ENCODE measurements at regions not wholly inside any gene's neighbourhood (a gene's known extent, or its start where the extent isn't known, plus 50 kb on each side); places are given as distances from the start of the nearest gene placed in this dataset.

GRCh38 chr5:38780945-38781344, 64.9 kb upstream of the OSMR start:
- TF ChIP-seq CTCF (IDR thresholded peaks at IDR 0.05) (peak in 1 of 3 donors; percentile 29), POLR2A (IDR thresholded peaks at IDR 0.05) (no peak), POLR2AphosphoS5 (IDR thresholded peaks at IDR 0.05) (peak in 2 of 3 donors; percentile 39 to 73)

Measured in breast epithelium (tissue), 3 donors.